NB4 (cell line): ENCODE measurements at regions not wholly inside any gene's neighbourhood (a gene's known extent, or its start where the extent isn't known, plus 50 kb on each side); places are given as distances from the start of the nearest gene placed in this dataset.

Experiments used
- CTCF ChIP-seq: IDR thresholded peaks from one replicate; pipeline ENCODE4 v1.5.1; 2012; ENCODE audit warnings: low read depth, low read length
- MAX ChIP-seq: IDR thresholded peaks from 2 replicates; pipeline ENCODE4 v1.6.1; 2011; ENCODE audit warnings: low read depth, low read length
- POLR2A ChIP-seq: IDR thresholded peaks from 2 replicates; pipeline ENCODE4 v1.6.1; 2011; ENCODE audit warnings: mild to moderate bottlenecking; ENCODE audit not compliant: insufficient read length; ENCODE audit errors: extremely low read depth

- TF ChIP-seq CTCF = no peak
- TF ChIP-seq POLR2A = no peak
- no peak for TF ChIP-seq MAX
Observed at GRCh38 chr10:128525444-128525843, 399.2 kb upstream of the MKI67 start.
